GM12878 (cell line): ENCODE measurements at regions not wholly inside any gene's neighbourhood (a gene's known extent, or its start where the extent isn't known, plus 50 kb on each side); places are given as distances from the start of the nearest gene placed in this dataset.

Experiments
- ATAC-seq: fragments of 200-7000 bp; cut with Tn5 transposase; 3 replicates; pipeline ENCODE4 v1.9.1; 2020; ENCODE audit warnings: mild to moderate bottlenecking, moderate library complexity
- BruUV-seq: library from RNA; stranded (reverse); fragments of 400-500 nt; replicated peaks from 2 replicates; lab custom pipeline; 2021; lab: Mats Ljungman, UMichigan
- CTCF ChIA-PET: fragments of 300-600 bp; sonication (Branson Sonifier 250); formaldehyde crosslinking; extraction: SDS; loops from one replicate; lab custom pipeline; 2021; ENCODE audit warnings: inconsistent platforms; lab: Yijun Ruan, JAX
- POLR2A ChIA-PET: fragments of 350-600 bp; formaldehyde crosslinking; extraction: SDS; loops from one replicate; lab custom pipeline; 2021; ENCODE audit warnings: inconsistent platforms; lab: Charles Lee
- RAD21 ChIA-PET: fragments of 300-600 bp; sonication (Branson Sonifier 250); formaldehyde crosslinking; loops from one replicate; lab custom pipeline; 2023; ENCODE audit warnings: antibody characterized with exemption; ENCODE audit not compliant: unreplicated experiment; lab: Charles Lee
- SMC1A ChIA-PET: fragments of 300-600 bp; sonication (Branson Sonifier 250); formaldehyde crosslinking; loops from one replicate; lab custom pipeline; 2023; ENCODE audit not compliant: unreplicated experiment, uncharacterized antibody; lab: Charles Lee
- DNase-seq: peaks from one replicate; pipeline ENCODE4 v3.0.0-alpha.2; 2011; ENCODE audit warnings: low read depth, low spot score
- FAIRE-seq: peaks from 3 replicates; lab custom pipeline; 2011; peaks lifted over from hg19 to GRCh38; lab: Jason Lieb, UNC
- H2AFZ ChIP-seq: 2 replicates; pipeline ENCODE4 v1.6.0; 2011; ENCODE audit warnings: low read depth, low read length, control low read depth; ENCODE audit not compliant: control insufficient read depth
- H3K27ac ChIP-seq: 2 replicates; pipeline ENCODE4 v1.5.1; 2011; ENCODE audit warnings: control low read depth; ENCODE audit not compliant: control insufficient read depth, insufficient read depth
- H3K27me3 ChIP-seq, 2 experiments: replicated peaks in 1 of 2; 2 replicates each; pipeline versions ENCODE4 v1.6.0 to v1.6.1; 2011; ENCODE audit warnings: low read length in 1 of 2; ENCODE audit not compliant: control insufficient read depth in 2 of 2, insufficient read depth in 2 of 2
- H3K36me3 ChIP-seq, 2 experiments: 2 replicates each; pipeline ENCODE4 v1.5.1; 2011; ENCODE audit warnings: low read length in 1 of 2; ENCODE audit not compliant: control insufficient read depth in 2 of 2, insufficient read depth in 2 of 2
- H3K4me1 ChIP-seq: 2 replicates; pipeline ENCODE4 v1.6.1; 2011; ENCODE audit warnings: mild to moderate bottlenecking, low read length, moderate library complexity, mixed read lengths; ENCODE audit not compliant: control insufficient read depth, insufficient read depth
- H3K4me2 ChIP-seq: 2 replicates; pipeline ENCODE4 v1.6.0; 2011; ENCODE audit warnings: control low read depth; ENCODE audit not compliant: control insufficient read depth, insufficient read depth
- H3K4me3 ChIP-seq: fragments of 200-600 bp; sonication (generic); 2 replicates; pipeline ENCODE4 v1.5.1; 2016
- H3K79me2 ChIP-seq: 2 replicates; pipeline ENCODE4 v1.6.0; 2011; ENCODE audit warnings: low read length; ENCODE audit not compliant: control insufficient read depth, insufficient read depth
- H3K9ac ChIP-seq: 2 replicates; pipeline ENCODE4 v1.8.0; 2011; ENCODE audit warnings: low read length, control low read depth, mixed read lengths; ENCODE audit not compliant: control insufficient read depth, insufficient read depth
- H3K9me3 ChIP-seq: replicated peaks from 3 replicates; pipeline ENCODE4 v1.5.1; 2011; ENCODE audit warnings: mild to moderate bottlenecking, low read length; ENCODE audit not compliant: control insufficient read depth, insufficient read depth
- H4K20me1 ChIP-seq: 2 replicates; pipeline ENCODE4 v1.6.0; 2011; ENCODE audit not compliant: control insufficient read depth, insufficient read depth
- ATF3 ChIP-seq: IDR thresholded peaks from 2 replicates; pipeline ENCODE4 v1.6.1; 2011; ENCODE audit warnings: low read depth, mild to moderate bottlenecking, low read length, moderate library complexity, borderline replicate concordance; ENCODE audit errors: extremely low read depth
- BCL11A ChIP-seq: IDR thresholded peaks from 2 replicates; pipeline ENCODE4 v1.6.1; 2011; ENCODE audit warnings: low read depth, low read length
- BRCA1 ChIP-seq: IDR thresholded peaks from 2 replicates; pipeline ENCODE4 v1.6.1; 2011; ENCODE audit warnings: low read depth, low read length, improper control_type of control experiment
- CREB1 ChIP-seq: IDR thresholded peaks from 2 replicates; pipeline ENCODE4 v1.6.1; 2012; ENCODE audit warnings: low read depth, mild to moderate bottlenecking, inconsistent platforms
- EP300 ChIP-seq, 2 experiments: fragments of 150-350 bp in 1 of 2; IDR thresholded peaks; 2 replicates each; pipeline ENCODE4 v1.6.1; 2011 to 2012; ENCODE audit warnings: low read depth in 2 of 2, low read length in 2 of 2, borderline replicate concordance in 1 of 2, improper control_type of control experiment in 1 of 2, inconsistent platforms in 1 of 2; ENCODE audit not compliant: control insufficient read depth in 1 of 2
- ETV6 ChIP-seq, 2 experiments: fragments of 450-650 bp in 1 of 2; IDR thresholded peaks in 1 of 2; conservative IDR thresholded peaks in 1 of 2; 2 replicates each; pipeline ENCODE4 v1.6.1; 2014; ENCODE audit warnings: antibody characterized with exemption in 1 of 2, borderline replicate concordance in 1 of 2, low read depth in 1 of 2, mild to moderate bottlenecking in 1 of 2, moderate library complexity in 1 of 2
- FOXK2 ChIP-seq: fragments of 450-650 bp; IDR thresholded peaks from 2 replicates; pipeline ENCODE4 v1.6.1; 2017; ENCODE audit warnings: mild to moderate bottlenecking, moderate library complexity
- HCFC1 ChIP-seq: fragments of 150-350 bp; IDR thresholded peaks from 2 replicates; pipeline ENCODE4 v1.6.1; 2014; ENCODE audit warnings: low read length
- JUND ChIP-seq: IDR thresholded peaks from 2 replicates; pipeline ENCODE4 v1.6.1; 2012; ENCODE audit warnings: low read depth, mild to moderate bottlenecking, low read length, improper control_type of control experiment, moderate library complexity
- MAX ChIP-seq: IDR thresholded peaks from 2 replicates; pipeline ENCODE4 v1.6.1; 2012; ENCODE audit warnings: low read depth, low read length, improper control_type of control experiment
- NR2C2 ChIP-seq: IDR thresholded peaks from 2 replicates; pipeline ENCODE4 v1.6.1; 2011; ENCODE audit warnings: borderline replicate concordance, low read depth; ENCODE audit not compliant: control insufficient read depth, insufficient read length
- POLR2AphosphoS2 ChIP-seq: IDR thresholded peaks from 2 replicates; pipeline ENCODE4 v1.6.1; 2011; ENCODE audit warnings: low read depth, mild to moderate bottlenecking, low read length, improper control_type of control experiment, moderate library complexity
- RUNX3 ChIP-seq: IDR thresholded peaks from 2 replicates; pipeline ENCODE4 v1.6.1; 2012; ENCODE audit warnings: low read length, inconsistent platforms
- SMARCA5 ChIP-seq: fragments of 450-650 bp; IDR thresholded peaks from 2 replicates; pipeline ENCODE4 v1.6.1; 2017; ENCODE audit warnings: mild to moderate bottlenecking
- TCF12 ChIP-seq: IDR thresholded peaks from 2 replicates; pipeline ENCODE4 v1.6.1; 2011; ENCODE audit warnings: low read depth, mild to moderate bottlenecking, low read length
- ZBED1 ChIP-seq: IDR thresholded peaks from 2 replicates; pipeline ENCODE4 v1.6.1; 2016; ENCODE audit warnings: borderline replicate concordance
- ZNF217 ChIP-seq: fragments of 450-650 bp; IDR thresholded peaks from 2 replicates; pipeline ENCODE4 v1.6.1; 2017; ENCODE audit warnings: antibody characterized with exemption, mild to moderate bottlenecking
- ZNF622 ChIP-seq: fragments of 450-650 bp; IDR thresholded peaks from 2 replicates; pipeline ENCODE4 v1.6.1; 2017; ENCODE audit warnings: mild to moderate bottlenecking, inconsistent platforms
- WGBS: methylation state at CpG from one replicate; pipeline ENCODE4 v1.1.6; 2016; ENCODE audit warnings: low lambda C conversion rate; ENCODE audit not compliant: insufficient replicate concordance, insufficient coverage; ENCODE audit errors: missing lambda C conversion rate; 5-methylcytosine and 5-hydroxymethylcytosine counted together
- in situ Hi-C: fragments of 300-500 bp; cut with MboI; formaldehyde crosslinking; loops from 9 replicates; pipeline ENCODE4 v1.14.3; 2018; ENCODE audit warnings: mixed read lengths
- intact Hi-C: fragments of 100-400 bp; cut with micrococcal nuclease; formaldehyde crosslinking; loops from one replicate; pipeline ENCODE4 v1.14.2; 2022; ENCODE audit not compliant: unreplicated experiment
- TF ChIP-seq, protein P1 (sequence below): fragments of 450-650 bp; IDR thresholded peaks from 2 replicates; pipeline ENCODE4 v1.6.1; 2017; ENCODE audit warnings: mild to moderate bottlenecking

DNA sequence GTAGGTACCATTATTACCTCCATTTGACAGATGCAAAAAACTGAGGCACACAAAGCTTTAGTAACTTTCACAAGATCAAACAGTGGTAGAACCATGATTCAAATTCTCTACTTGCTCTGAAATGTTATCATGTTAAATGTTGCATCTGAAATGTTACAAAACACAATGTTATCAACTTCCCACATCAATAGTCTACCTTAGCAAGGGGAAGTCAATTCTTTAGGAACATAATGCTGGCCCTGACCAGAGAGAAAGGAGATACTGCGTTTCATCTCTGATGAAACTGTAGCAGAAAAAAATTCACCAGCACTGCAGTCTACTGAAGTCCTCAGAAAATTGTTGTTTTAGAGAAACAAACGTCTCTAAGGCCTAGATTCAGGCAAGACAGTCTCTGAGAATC is 174.1 kb downstream of the SATB1 start:
- TF ChIP-seq RUNX3 (no peak), EP300 (IDR thresholded peaks at IDR 0.05; ENCODE audit: borderline replicate concordance in 1 of 2, control insufficient read depth in 1 of 2, low read depth in 2 of 2, low read length in 2 of 2) (no peak), CREB1 (no peak), JUND (no peak), TCF12 (no peak), ETV6 (conservative IDR thresholded peaks at IDR 0.05 in 1 of 2, IDR thresholded peaks at IDR 0.05 in 1 of 2; ENCODE audit: borderline replicate concordance in 1 of 2, low read depth in 1 of 2) (no peak), ZNF217 (no peak), HCFC1 (no peak), POLR2AphosphoS2 (no peak), BRCA1 (no peak), ZNF622 (no peak), FOXK2 (no peak), ZBED1 (no peak), BCL11A (no peak), ATF3 (no peak), MAX (no peak), SMARCA5 (no peak), NR2C2 (no peak)
- TF ChIP-seq, protein P1, sequence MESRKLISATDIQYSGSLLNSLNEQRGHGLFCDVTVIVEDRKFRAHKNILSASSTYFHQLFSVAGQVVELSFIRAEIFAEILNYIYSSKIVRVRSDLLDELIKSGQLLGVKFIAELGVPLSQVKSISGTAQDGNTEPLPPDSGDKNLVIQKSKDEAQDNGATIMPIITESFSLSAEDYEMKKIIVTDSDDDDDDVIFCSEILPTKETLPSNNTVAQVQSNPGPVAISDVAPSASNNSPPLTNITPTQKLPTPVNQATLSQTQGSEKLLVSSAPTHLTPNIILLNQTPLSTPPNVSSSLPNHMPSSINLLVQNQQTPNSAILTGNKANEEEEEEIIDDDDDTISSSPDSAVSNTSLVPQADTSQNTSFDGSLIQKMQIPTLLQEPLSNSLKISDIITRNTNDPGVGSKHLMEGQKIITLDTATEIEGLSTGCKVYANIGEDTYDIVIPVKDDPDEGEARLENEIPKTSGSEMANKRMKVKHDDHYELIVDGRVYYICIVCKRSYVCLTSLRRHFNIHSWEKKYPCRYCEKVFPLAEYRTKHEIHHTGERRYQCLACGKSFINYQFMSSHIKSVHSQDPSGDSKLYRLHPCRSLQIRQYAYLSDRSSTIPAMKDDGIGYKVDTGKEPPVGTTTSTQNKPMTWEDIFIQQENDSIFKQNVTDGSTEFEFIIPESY, result no peak
- TF ChIP-seq, all 136 proteins: peak for 0
- CTCF ChIA-PET, result no interaction called here
- no TSS peak for BruUV-seq
- H3K4me3 ChIP-seq, result no peak overlapping the region
- H3K4me1 ChIP-seq, result no peaks in the 10 kb centered on the region
- no peaks in the 10 kb centered on the region for H4K20me1 ChIP-seq
- H2AFZ ChIP-seq, result no peak overlapping the region
- intact Hi-C loops (no loop called here), in situ Hi-C loops (no loop called here)
- H3K27ac ChIP-seq, result no peak overlapping the region
- H3K27me3 ChIP-seq, result no peaks in the 10 kb centered on the region
- POLR2A ChIA-PET, result no interaction called here
- ATAC-seq, result no peak
- no peak for FAIRE-seq
- H3K9ac ChIP-seq, result no peak overlapping the region
- H3K9me3 ChIP-seq, result no peaks in the 10 kb centered on the region
- SMC1A ChIA-PET, result no interaction called here
- no peaks in the 10 kb centered on the region for H3K36me3 ChIP-seq
- H3K4me2 ChIP-seq, result no peak overlapping the region
- no peak for DNase-seq
- RAD21 ChIA-PET, result no interaction called here
- no peaks in the 10 kb centered on the region for H3K79me2 ChIP-seq
- 21% methylated on average over 2 of the region's 2 CpGs for WGBS
